ENCODE measurements at regions not wholly inside any gene's neighbourhood (a gene's known extent, or its start where the extent isn't known, plus 50 kb on each side); places are given as distances from the start of the nearest gene placed in this dataset.
A peak's percentile ranks its signal among the peaks of the same experiment; 100 is the strongest.
"Not testable (repeated sequence)": the region's sequence is repeated elsewhere in the genome, so short reads cannot be mapped to it uniquely, and the experiment has no call there.

- H3K9me3 ChIP-seq (ENCODE audit: control insufficient read depth, insufficient read depth, low read length); H3K9me1 ChIP-seq (ENCODE audit: insufficient read depth, low read length); ATAC-seq (ENCODE audit: low read depth); H4K20me1 ChIP-seq (ENCODE audit: insufficient read depth, low read length); H2AK9ac ChIP-seq (replicated peaks; ENCODE audit: low read depth, low read length, poor library complexity); in situ Hi-C loops (cut with MboI; ENCODE audit: low sequenced_read_pairs); BruUV-seq (replicated peaks); H3K27me3 ChIP-seq (ENCODE audit: control insufficient read depth, insufficient read depth, low read length); H3K4me3 ChIP-seq (ENCODE audit: insufficient read depth, low read depth, low read length); H3K79me1 ChIP-seq (ENCODE audit: low read depth in 1 of 2, low read length in 2 of 2); POLR2A ChIA-PET (ENCODE audit: unreplicated experiment); H3K56ac ChIP-seq (ENCODE audit: extremely low read depth, insufficient read depth, low read length); dilution Hi-C loops (cut with HindIII; ENCODE audit: low sequenced_read_pairs, unreplicated experiment); H3K4me2 ChIP-seq (ENCODE audit: low read depth, low read length); H3K9ac ChIP-seq (ENCODE audit: low read depth, low read length); CTCF ChIA-PET; H3K36me3 ChIP-seq (ENCODE audit: control insufficient read depth, insufficient read depth, low read length); DNase-seq; H2AFZ ChIP-seq (replicated peaks; ENCODE audit: low read length, poor library complexity); H3K23ac ChIP-seq (ENCODE audit: low read depth, low read length): not testable (repeated sequence)
- Histone ChIP-seq H2AK5ac (ENCODE audit: low read depth, low read length) (peak overlapping the region; percentile 100), H4K91ac (ENCODE audit: insufficient read depth, low read depth, low read length) (peak overlapping the region; percentile 96), H4K8ac (ENCODE audit: low read depth in 2 of 2, low read length in 2 of 2) (peak overlapping the region; percentile 84 to 90; a peak in 2 of 4 replicates), H3K4ac (ENCODE audit: low read depth, low read length) (peak overlapping the region; percentile 96), H2BK5ac (ENCODE audit: low read depth, low read length, poor library complexity, severe bottlenecking) (peak overlapping the region; percentile 66), H4K5ac (ENCODE audit: low read depth, low read length) (peak overlapping the region; percentile 96), H3K18ac (ENCODE audit: low read depth, low read length) (peak overlapping the region; percentile 98), H2BK120ac (ENCODE audit: low read depth, low read length) (peak overlapping the region; percentile 92), H3K27ac (ENCODE audit: insufficient read depth, low read length) (peak overlapping the region; percentile 74), H2BK20ac (ENCODE audit: low read depth, low read length) (peak overlapping the region; percentile 84), H3K14ac (replicated peaks; ENCODE audit: low read depth, low read length) (peak overlapping the region; percentile 65; the same call in 1 of the 2 replicates), H2BK15ac (ENCODE audit: low read depth, low read length) (peak overlapping the region; percentile 98), H3K4me1 (ENCODE audit: control insufficient read depth, insufficient read depth, low read length) (peaks cover 26% of the 10 kb centered on the region)
- intact Hi-C loops (cut with micrococcal nuclease) = loop anchor here (5.0 kb wide), 1 partner anchor 41 kb away; no protein-coding TSS in a partner anchor
- WGBS, 2 experiments (ENCODE audit: extremely low coverage in 2 of 2, insufficient read length in 1 of 2) = no CpG with 5 or more reads among the region's 17 CpGs
Measured at GRCh38 chr16:29155866-29156200, 171.0 kb downstream of the LAT start.

DNA sequence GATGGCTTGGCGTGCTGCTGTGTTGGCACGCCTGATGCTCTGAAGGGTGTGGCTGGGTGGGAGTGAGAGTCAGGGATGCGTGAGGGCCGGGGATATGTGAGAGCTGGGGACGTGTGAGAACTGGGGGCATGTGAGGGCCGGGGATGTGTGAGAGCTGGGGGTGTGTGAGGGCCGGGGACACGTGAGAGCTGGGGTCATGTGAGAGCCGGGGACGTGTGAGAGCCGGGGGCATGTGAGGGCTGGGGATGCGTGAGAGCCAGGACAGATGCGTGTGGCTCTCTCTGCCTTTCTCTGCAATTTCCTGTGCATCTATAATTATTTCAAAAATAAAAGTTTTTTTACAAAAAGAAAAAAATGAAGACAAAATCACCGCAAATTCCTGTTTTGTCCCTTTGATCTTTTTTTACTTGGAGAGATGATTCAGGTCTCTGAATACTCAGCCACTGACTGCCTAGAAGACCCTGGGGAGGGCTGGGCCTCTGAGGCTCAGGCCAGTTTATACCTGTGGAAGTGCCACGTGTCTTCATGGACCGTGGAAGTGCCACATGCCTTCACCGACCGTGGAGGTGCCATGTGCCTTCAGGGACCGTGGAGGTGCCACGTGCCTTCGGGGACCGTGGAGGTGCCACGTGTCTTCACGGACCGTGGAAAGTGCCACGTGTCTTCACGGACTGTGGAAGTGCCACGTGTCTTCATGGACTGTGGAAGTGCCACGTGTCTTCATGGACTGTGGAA lies 170.4 kb downstream of the LAT start:
- Histone ChIP-seq H4K5ac (ENCODE audit: low read depth, low read length) (peak overlapping the region; percentile 96), H4K8ac (ENCODE audit: low read depth in 2 of 2, low read length in 2 of 2) (peak overlapping the region; percentile 84 to 90; a peak in 3 of 4 replicates), H2BK15ac (ENCODE audit: low read depth, low read length) (peak overlapping the region; percentile 98; the same call in 2 of the 3 replicates), H3K27ac (ENCODE audit: insufficient read depth, low read length) (peak overlapping the region; percentile 74), H3K4ac (ENCODE audit: low read depth, low read length) (peak overlapping the region; percentile 96), H2BK5ac (ENCODE audit: low read depth, low read length, poor library complexity, severe bottlenecking) (peak overlapping the region; percentile 66), H2AK5ac (ENCODE audit: low read depth, low read length) (peak overlapping the region; percentile 100), H2BK120ac (ENCODE audit: low read depth, low read length) (peak overlapping the region; percentile 92), H3K18ac (ENCODE audit: low read depth, low read length) (peak overlapping the region; percentile 98), H4K91ac (ENCODE audit: insufficient read depth, low read depth, low read length) (peak overlapping the region; percentile 96), H3K4me1 (ENCODE audit: control insufficient read depth, insufficient read depth, low read length) (peaks cover 26% of the 10 kb centered on the region), H2BK20ac (ENCODE audit: low read depth, low read length) (peak overlapping the region; percentile 84), H3K14ac (replicated peaks; ENCODE audit: low read depth, low read length) (peak overlapping the region; percentile 65; the same call in 1 of the 2 replicates)
- in situ Hi-C loops (cut with MboI; ENCODE audit: low sequenced_read_pairs); DNase-seq; dilution Hi-C loops (cut with HindIII; ENCODE audit: low sequenced_read_pairs, unreplicated experiment); BruUV-seq (replicated peaks); H3K79me1 ChIP-seq (ENCODE audit: low read depth in 1 of 2, low read length in 2 of 2); H4K20me1 ChIP-seq (ENCODE audit: insufficient read depth, low read length); H3K36me3 ChIP-seq (ENCODE audit: control insufficient read depth, insufficient read depth, low read length); H3K9me1 ChIP-seq (ENCODE audit: insufficient read depth, low read length); H3K4me3 ChIP-seq (ENCODE audit: insufficient read depth, low read depth, low read length); H3K56ac ChIP-seq (ENCODE audit: extremely low read depth, insufficient read depth, low read length); H3K23ac ChIP-seq (ENCODE audit: low read depth, low read length); POLR2A ChIA-PET (ENCODE audit: unreplicated experiment); H2AK9ac ChIP-seq (replicated peaks; ENCODE audit: low read depth, low read length, poor library complexity); H3K9ac ChIP-seq (ENCODE audit: low read depth, low read length); H3K27me3 ChIP-seq (ENCODE audit: control insufficient read depth, insufficient read depth, low read length); CTCF ChIA-PET; H3K4me2 ChIP-seq (ENCODE audit: low read depth, low read length); H3K9me3 ChIP-seq (ENCODE audit: control insufficient read depth, insufficient read depth, low read length); H2AFZ ChIP-seq (replicated peaks; ENCODE audit: low read length, poor library complexity); ATAC-seq (ENCODE audit: low read depth): not testable (repeated sequence)
- intact Hi-C loops (cut with micrococcal nuclease) = loop anchor here (5.0 kb wide), 1 partner anchor 42 kb away; no protein-coding TSS in a partner anchor
- WGBS, 2 experiments (ENCODE audit: extremely low coverage in 2 of 2, insufficient read length in 1 of 2) = 84% methylated on average over 21 of the region's 29 CpGs; no CpG with 5 or more reads in 1 of the 2 experiments

Measured in IMR-90 (cell line).